Breast epithelium (tissue), 3 donors: ENCODE measurements at regions not wholly inside any gene's neighbourhood (a gene's known extent, or its start where the extent isn't known, plus 50 kb on each side); places are given as distances from the start of the nearest gene placed in this dataset.

Source experiments
- POLR2A ChIP-seq: fragments of 450-650 bp; IDR thresholded peaks from one replicate; pipeline ENCODE4 v1.6.1; 2016; ENCODE audit warnings: antibody characterized with exemption, mild to moderate bottlenecking, moderate library complexity
- TF ChIP-seq, protein P1 (sequence below), 3 donors: fragments of 450-650 bp; IDR thresholded peaks; one replicate each; pipeline ENCODE4 v1.5.1; 2016 to 2017; ENCODE audit warnings: antibody characterized with exemption in 3 of 3, mild to moderate bottlenecking in 3 of 3, moderate library complexity in 3 of 3

- TF ChIP-seq, protein P1, sequence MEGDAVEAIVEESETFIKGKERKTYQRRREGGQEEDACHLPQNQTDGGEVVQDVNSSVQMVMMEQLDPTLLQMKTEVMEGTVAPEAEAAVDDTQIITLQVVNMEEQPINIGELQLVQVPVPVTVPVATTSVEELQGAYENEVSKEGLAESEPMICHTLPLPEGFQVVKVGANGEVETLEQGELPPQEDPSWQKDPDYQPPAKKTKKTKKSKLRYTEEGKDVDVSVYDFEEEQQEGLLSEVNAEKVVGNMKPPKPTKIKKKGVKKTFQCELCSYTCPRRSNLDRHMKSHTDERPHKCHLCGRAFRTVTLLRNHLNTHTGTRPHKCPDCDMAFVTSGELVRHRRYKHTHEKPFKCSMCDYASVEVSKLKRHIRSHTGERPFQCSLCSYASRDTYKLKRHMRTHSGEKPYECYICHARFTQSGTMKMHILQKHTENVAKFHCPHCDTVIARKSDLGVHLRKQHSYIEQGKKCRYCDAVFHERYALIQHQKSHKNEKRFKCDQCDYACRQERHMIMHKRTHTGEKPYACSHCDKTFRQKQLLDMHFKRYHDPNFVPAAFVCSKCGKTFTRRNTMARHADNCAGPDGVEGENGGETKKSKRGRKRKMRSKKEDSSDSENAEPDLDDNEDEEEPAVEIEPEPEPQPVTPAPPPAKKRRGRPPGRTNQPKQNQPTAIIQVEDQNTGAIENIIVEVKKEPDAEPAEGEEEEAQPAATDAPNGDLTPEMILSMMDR (IDR thresholded peaks at IDR 0.05), result no peak
- no peak for TF ChIP-seq POLR2A
These were observed 156.8 kb upstream of the PHYHIPL start for GRCh38 chr10:59019603-59020002.
